ENCODE measurements at regions not wholly inside any gene's neighbourhood (a gene's known extent, or its start where the extent isn't known, plus 50 kb on each side); places are given as distances from the start of the nearest gene placed in this dataset.
"Not testable (repeated sequence)": the region's sequence is repeated elsewhere in the genome, so short reads cannot be mapped to it uniquely, and the experiment has no call there.

- no peak for DNase-seq
Observed at GRCh38 chr1:47491341-47491753, 53.5 kb downstream of the FOXD2 start.

DNA sequence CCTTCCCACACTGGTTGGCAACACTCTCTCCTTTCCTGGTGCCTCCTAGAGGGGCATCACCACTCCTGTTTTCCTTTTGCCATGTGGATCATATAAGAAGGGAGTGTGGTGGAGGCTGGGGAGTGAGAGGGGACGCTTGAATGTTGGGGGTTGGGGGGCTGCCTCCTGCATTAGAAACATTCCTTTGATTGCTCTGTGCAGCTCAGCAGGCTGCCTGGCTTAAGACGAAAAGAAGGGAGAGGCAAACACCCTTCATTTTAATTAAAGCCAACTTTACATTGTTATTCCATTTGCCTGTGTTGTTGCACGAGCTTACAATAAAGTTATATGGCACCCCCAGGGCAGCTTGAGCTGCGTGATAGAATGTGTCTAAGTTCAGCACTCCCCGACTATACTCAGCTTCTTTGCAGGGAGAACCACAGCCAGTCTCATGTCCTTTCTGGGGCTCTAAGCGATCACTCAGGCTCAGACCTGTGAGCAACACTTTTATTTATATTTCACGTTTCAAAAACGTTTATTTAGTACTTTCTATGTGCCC lies 57.4 kb downstream of the FOXD2 start:
- no peak for DNase-seq

GRCh38 chr1:47498551-47498950 lies 60.7 kb downstream of the FOXD2 start:
- no peak for DNase-seq

DNA sequence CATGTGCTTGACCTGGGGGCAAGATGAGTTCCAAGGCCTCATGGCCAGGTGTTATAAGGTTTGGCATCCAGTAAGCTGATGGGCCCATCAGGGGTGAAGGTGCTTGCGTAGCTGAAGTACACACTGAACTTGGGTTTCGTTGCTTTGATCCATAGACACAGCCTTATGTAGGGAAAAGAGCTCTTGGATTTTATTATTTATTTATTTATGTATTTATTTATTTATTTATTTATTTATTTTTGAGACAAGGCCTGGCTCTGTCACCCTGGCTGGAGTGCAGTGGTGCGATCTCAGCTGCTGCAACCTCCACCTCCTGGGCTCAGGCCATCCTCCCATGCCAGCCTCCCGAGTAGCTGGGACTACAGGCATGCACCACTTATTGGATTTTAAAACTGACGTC lies 63.2 kb downstream of the FOXD2 start:
- no peak for DNase-seq

DNA sequence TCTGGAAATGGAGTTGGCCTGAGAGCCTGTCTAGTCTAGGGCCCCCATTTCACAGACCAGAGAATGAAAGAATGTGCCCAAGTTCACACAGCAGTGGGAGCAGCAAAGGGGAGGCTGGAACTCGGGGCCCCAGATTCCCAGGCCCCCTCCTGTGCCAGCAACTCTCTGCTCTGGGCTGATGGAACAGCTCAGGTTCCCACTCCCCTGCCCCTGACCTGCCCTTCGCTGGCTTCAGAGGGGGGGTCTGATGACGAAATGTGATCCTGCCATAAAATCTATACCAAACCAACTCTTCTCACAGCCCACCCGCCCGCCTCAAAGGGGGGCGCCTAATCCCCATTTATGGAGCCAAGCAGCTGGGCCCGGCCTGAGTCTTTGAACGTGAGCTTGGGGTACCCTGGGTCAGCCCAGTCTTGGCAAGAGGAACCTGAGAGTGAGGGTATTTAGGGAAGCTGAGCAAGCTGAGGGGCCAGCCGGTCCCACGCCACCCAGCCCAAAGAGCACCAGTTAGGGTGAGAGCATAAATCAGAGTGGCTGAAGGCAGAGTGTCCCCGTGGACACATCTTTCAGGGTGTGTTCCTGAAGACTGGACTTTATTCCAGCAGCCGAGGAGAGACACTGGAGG lies 65.0 kb downstream of the FOXD2 start:
- DNase-seq: no peak

GRCh38 chr1:47504840-47505239 lies 67.0 kb downstream of the FOXD2 start:
- DNase-seq: not testable (repeated sequence)

- no peak for DNase-seq
Observed at GRCh38 chr1:47505267-47505666, 67.4 kb downstream of the FOXD2 start.

- no peak for DNase-seq
Observed at GRCh38 chr1:47506053-47506452, 68.2 kb downstream of the FOXD2 start.

DNA sequence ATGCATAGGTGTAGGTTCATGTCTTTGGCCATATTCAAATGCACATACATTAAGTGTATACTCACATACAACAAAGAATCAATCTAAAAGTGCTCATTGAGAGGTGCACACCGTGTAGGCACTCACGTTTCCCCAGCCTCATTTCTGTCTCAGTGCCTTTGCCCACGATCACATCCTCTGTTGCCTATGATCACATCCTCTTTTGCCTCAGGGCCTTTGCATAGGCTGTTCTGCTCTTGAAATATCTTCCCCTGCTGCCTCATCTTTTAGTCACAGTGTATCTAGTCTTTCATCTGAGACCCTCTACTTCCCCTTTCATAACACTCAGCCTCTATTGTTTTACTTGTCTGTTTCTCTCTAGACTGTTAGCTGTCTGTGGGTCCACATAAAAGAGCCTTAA lies 69.3 kb downstream of the FOXD2 start:
- DNase-seq: no peak

DNA sequence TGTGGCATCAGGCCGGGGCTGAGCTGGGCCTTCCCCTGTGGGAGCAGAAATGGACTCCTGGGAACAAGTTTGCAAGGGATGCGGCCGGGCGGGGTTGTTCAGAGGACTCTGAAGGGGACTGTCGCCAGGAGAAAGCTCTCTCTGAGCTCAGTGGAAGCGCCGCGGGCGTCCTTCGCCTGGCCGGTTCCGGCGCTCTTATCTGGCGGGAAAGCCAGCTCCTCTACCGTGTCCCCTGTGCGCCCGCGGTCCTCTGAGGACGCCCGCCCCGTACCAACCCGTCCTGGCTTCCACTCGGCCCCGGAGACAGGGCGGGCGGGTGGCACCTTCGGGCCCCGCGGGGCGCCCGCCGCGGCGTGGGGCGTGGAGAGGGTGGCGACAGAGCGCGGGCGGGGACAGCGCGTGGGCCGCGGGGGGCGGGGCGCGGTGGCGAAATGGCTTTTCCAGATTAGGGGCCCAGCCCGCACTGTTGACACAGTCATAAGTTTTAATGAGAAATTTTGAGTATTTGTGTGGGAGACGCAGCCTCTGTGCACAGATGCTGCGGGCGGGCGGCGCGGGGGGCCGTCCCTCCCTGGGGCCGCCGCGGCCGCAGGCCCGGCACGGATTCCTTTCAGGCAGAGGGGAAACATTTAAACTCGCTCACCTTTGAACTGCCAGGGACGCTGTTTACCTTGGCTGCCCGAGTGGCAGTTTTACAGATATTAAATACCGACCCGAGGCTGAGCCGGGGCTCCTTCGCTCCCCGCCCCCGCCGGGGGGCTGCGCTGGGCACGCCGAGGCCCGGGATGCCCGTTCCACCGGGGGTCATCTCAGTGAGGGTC lies 70.2 kb downstream of the FOXD2 start:
- no peak for DNase-seq

DNA sequence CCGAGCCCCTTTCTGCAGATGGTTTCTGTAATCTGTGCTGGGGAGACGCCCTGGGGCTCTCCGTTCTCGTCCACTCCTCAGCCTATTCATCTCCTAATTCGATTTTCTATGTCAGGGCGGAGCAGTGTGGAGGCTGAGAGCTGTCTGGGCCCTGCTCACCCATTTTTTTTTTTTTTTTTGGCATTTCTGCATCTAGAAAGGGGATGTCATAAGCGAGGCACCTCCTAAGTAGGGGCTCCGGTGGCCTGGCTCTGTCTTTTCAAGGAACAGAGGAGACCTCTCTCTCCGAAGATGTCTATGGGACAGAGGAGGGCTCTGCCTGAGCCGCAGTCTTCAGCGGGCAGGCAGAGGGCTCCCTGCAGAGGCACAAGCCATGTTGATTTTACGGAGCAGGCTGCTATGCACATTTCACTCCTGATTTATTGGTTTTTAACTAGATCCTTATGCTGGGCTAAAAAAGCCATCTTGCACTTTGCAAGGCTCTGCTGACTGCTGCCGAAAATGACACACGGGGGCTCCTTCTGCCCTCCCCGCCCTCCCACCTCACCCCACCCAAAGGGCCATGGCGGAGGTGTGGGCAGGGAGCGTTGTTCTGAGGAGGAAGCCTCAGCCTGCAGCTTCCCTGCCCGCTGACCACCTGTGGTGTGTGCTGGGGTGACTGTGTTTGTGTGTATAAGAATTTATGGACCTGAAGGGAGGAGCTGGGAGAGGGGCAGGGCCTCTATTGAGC lies 71.0 kb downstream of the FOXD2 start:
- DNase-seq: no peak

DNA sequence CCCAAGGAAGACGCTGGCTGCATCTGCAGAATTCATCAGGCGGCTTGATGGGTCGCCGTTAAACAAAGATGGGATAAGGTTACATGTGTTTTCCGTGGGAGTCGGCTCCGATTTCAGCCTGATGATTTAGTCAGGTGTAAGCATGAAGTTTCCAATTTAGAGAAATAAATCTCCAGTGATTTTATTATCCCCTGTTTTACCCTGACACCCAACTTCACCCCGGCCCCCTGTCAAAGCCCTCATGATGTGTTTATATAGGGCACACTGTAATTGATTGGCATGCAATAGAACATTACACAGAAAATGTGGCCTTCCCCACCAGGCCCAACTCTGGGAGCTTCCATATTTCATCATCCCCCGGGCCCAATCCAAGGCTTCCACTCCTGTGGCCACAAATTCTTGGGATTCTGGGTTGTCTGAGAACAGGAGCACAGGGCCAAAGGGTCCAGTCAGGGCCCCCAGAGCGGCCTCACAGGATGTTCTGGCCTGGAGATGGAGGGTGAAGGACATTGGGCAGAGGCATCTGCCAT lies 72.5 kb downstream of the FOXD2 start:
- DNase-seq: no peak

GRCh38 chr1:47511825-47512224 lies 74.0 kb downstream of the FOXD2 start:
- DNase-seq: no peak

DNA sequence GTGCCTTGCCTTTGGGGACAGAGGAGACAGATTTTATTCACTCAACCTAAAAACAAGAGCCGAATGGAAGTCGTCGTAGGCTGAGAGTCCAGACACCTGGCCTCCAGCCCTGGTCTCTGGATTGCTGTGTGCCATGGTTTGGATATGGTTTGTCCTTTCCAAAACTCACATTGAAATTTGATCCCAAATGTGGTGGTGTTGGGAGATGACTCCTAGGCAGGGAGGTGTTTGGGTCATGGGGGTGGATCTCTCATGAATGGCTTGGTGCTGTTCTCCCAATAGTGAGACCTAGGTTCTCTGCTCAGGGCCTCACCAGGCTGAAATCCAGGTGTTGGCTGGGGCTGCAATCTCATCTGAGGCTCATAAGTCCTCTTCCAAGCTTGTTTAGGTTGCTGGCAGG lies 75.5 kb downstream of the FOXD2 start:
- DNase-seq: no peak

GRCh38 chr1:47514229-47514628 lies 76.4 kb downstream of the FOXD2 start:
- DNase-seq: no peak

DNA sequence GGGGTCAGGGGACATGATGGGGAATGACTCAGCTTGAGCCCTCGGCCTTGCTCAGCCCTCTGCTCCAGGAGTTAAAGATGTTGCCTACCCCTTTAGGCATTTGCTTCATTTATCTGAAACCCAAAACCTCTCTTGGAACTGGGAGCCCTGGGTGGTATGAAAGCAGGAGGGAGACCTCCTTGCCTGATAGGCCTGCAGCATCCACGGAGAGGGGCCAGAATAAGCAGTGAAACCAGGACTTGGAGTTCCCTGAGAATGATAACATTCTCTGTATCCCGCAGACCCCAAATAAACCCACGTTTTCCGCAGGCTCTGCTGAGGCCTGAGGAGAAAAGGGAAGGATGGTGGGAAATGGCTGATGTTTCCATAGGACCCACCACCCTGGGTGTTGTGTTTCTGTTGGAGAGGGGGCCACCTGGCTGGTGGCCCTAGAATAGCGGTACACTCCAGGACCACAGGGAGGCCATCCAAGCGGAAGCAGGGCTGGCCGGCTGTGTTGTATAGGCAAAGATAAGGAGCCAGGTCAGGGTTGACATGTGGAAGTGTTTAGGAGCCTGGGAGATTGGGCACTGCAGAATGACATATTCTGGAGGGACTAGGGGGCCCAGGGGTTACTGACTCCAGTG lies 77.4 kb downstream of the FOXD2 start:
- no peak for DNase-seq

DNA sequence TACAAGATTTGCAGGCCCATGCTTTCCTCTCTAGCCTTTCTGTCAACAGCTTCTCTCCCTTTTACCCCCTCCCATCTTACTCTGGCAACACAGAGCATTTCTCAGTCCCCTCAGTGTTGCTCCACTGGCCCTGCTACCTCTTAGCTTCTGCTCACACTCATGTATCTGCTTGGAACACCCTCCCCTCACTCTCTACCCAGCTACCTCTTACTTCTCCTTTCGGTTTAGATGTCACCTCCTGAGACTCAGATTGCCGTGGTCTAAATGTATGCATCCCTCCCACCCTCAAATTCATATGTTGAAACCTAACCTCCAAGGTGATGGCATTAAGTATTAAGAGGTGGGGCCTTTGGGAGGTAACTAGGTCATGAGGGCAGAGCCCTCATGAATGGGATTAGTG lies 80.1 kb downstream of the FOXD2 start:
- no peak for DNase-seq

DNA sequence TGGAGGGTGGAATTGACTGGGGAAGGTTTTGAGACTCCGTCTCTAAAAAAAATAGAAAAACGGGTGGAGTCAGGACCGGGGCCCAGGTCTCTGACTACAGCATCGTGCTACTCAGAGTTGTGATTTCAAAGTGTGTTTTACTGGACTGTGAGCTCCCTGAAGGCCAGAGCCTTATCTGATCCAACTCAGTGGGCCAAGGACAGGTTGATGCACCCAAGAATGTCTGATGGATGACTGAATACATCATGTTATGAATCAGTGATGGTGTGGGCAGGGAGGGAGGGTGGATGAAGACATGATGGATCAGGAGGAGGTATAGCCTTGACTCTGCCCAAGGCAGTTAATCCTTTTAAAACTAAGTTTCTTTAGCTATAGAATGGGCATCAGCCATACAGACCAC lies 81.6 kb downstream of the FOXD2 start:
- DNase-seq: no peak

- DNase-seq: no peak
Observed at GRCh38 chr1:47519971-47520370, 82.1 kb downstream of the FOXD2 start.

GRCh38 chr1:47521034-47521881 lies 83.4 kb downstream of the FOXD2 start:
- no peak for DNase-seq

GRCh38 chr1:47522935-47523834 lies 85.3 kb downstream of the FOXD2 start:
- no peak for DNase-seq

All from T-helper 1 cell (primary cell).